ENCODE measurements at regions not wholly inside any gene's neighbourhood (a gene's known extent, or its start where the extent isn't known, plus 50 kb on each side); places are given as distances from the start of the nearest gene placed in this dataset.

GRCh38 chr16:7037495-7037894, 295.1 kb upstream of the RBFOX1 start:
- TF ChIP-seq POLR2AphosphoS5 (IDR thresholded peaks at IDR 0.05; ENCODE audit: low read depth, low read length) (no peak), POLR2A (IDR thresholded peaks at IDR 0.05; ENCODE audit: low read depth, low read length) (no peak), TAF1 (IDR thresholded peaks at IDR 0.05; ENCODE audit: borderline replicate concordance, low read depth, low read length) (no peak)
- DNase-seq (ENCODE audit: insufficient read length) (no peak), FAIRE-seq (no peak)

- no peak for TF ChIP-seq TAF1 (IDR thresholded peaks at IDR 0.05; ENCODE audit: borderline replicate concordance, low read depth, low read length)
- TF ChIP-seq POLR2A (IDR thresholded peaks at IDR 0.05; ENCODE audit: low read depth, low read length) = no peak
- no peak for TF ChIP-seq POLR2AphosphoS5 (IDR thresholded peaks at IDR 0.05; ENCODE audit: low read depth, low read length)
- no peak for DNase-seq (ENCODE audit: insufficient read length)
- FAIRE-seq = no peak
These were observed 301.6 kb upstream of the RBFOX1 start for GRCh38 chr16:7031031-7031430.

GRCh38 chr16:7027401-7027800, 305.2 kb upstream of the RBFOX1 start:
- TF ChIP-seq POLR2A (IDR thresholded peaks at IDR 0.05; ENCODE audit: low read depth, low read length) (no peak), TAF1 (IDR thresholded peaks at IDR 0.05; ENCODE audit: borderline replicate concordance, low read depth, low read length) (no peak), POLR2AphosphoS5 (IDR thresholded peaks at IDR 0.05; ENCODE audit: low read depth, low read length) (no peak)
- DNase-seq (ENCODE audit: insufficient read length) (no peak), FAIRE-seq (no peak)

GRCh38 chr16:7026639-7027038, 306.0 kb upstream of the RBFOX1 start:
- TF ChIP-seq POLR2A (IDR thresholded peaks at IDR 0.05; ENCODE audit: low read depth, low read length) (no peak), TAF1 (IDR thresholded peaks at IDR 0.05; ENCODE audit: borderline replicate concordance, low read depth, low read length) (no peak)
- DNase-seq (ENCODE audit: insufficient read length) (no peak), FAIRE-seq (no peak)

GRCh38 chr16:7025616-7026190, 306.9 kb upstream of the RBFOX1 start:
- DNase-seq (ENCODE audit: insufficient read length) = peak; percentile 9
- FAIRE-seq = no peak
- no peak for TF ChIP-seq POLR2A (IDR thresholded peaks at IDR 0.05; ENCODE audit: low read depth, low read length)

GRCh38 chr16:7021653-7022275, 310.9 kb upstream of the RBFOX1 start:
- TF ChIP-seq TAF1 (IDR thresholded peaks at IDR 0.05; ENCODE audit: borderline replicate concordance, low read depth, low read length) (no peak), POLR2A (IDR thresholded peaks at IDR 0.05; ENCODE audit: low read depth, low read length) (no peak), POLR2AphosphoS5 (IDR thresholded peaks at IDR 0.05; ENCODE audit: low read depth, low read length) (no peak)
- DNase-seq (ENCODE audit: insufficient read length) = no peak
- no peak for FAIRE-seq

GRCh38 chr16:7017006-7017662, 315.5 kb upstream of the RBFOX1 start:
- FAIRE-seq = no peak
- TF ChIP-seq TAF1 (IDR thresholded peaks at IDR 0.05; ENCODE audit: borderline replicate concordance, low read depth, low read length) (no peak), POLR2A (IDR thresholded peaks at IDR 0.05; ENCODE audit: low read depth, low read length) (no peak), POLR2AphosphoS5 (IDR thresholded peaks at IDR 0.05; ENCODE audit: low read depth, low read length) (no peak)
- DNase-seq (ENCODE audit: insufficient read length) = no peak

GRCh38 chr16:7014756-7015155, 317.9 kb upstream of the RBFOX1 start:
- no peak for TF ChIP-seq POLR2A (IDR thresholded peaks at IDR 0.05; ENCODE audit: low read depth, low read length)
- no peak for TF ChIP-seq POLR2AphosphoS5 (IDR thresholded peaks at IDR 0.05; ENCODE audit: low read depth, low read length)
- no peak for TF ChIP-seq TAF1 (IDR thresholded peaks at IDR 0.05; ENCODE audit: borderline replicate concordance, low read depth, low read length)
- FAIRE-seq = no peak
- no peak for DNase-seq (ENCODE audit: insufficient read length)

GRCh38 chr16:7013990-7014389, 318.7 kb upstream of the RBFOX1 start:
- FAIRE-seq = no peak
- TF ChIP-seq TAF1 (IDR thresholded peaks at IDR 0.05; ENCODE audit: borderline replicate concordance, low read depth, low read length) = no peak
- no peak for TF ChIP-seq POLR2A (IDR thresholded peaks at IDR 0.05; ENCODE audit: low read depth, low read length)
- no peak for TF ChIP-seq POLR2AphosphoS5 (IDR thresholded peaks at IDR 0.05; ENCODE audit: low read depth, low read length)
- DNase-seq (ENCODE audit: insufficient read length) = no peak

- DNase-seq (ENCODE audit: insufficient read length) (no peak), FAIRE-seq (no peak)
- TF ChIP-seq POLR2AphosphoS5 (IDR thresholded peaks at IDR 0.05; ENCODE audit: low read depth, low read length) (no peak), POLR2A (IDR thresholded peaks at IDR 0.05; ENCODE audit: low read depth, low read length) (no peak), TAF1 (IDR thresholded peaks at IDR 0.05; ENCODE audit: borderline replicate concordance, low read depth, low read length) (no peak)
These were observed 328.4 kb upstream of the RBFOX1 start for GRCh38 chr16:7004266-7004665.

GRCh38 chr16:6993544-6993943, 339.1 kb upstream of the RBFOX1 start:
- DNase-seq (ENCODE audit: insufficient read length) (no peak), FAIRE-seq (no peak)
- TF ChIP-seq TAF1 (IDR thresholded peaks at IDR 0.05; ENCODE audit: borderline replicate concordance, low read depth, low read length) (no peak), POLR2A (IDR thresholded peaks at IDR 0.05; ENCODE audit: low read depth, low read length) (no peak), POLR2AphosphoS5 (IDR thresholded peaks at IDR 0.05; ENCODE audit: low read depth, low read length) (no peak)

- no peak for FAIRE-seq
- TF ChIP-seq POLR2A (IDR thresholded peaks at IDR 0.05; ENCODE audit: low read depth, low read length) (no peak), POLR2AphosphoS5 (IDR thresholded peaks at IDR 0.05; ENCODE audit: low read depth, low read length) (no peak), TAF1 (IDR thresholded peaks at IDR 0.05; ENCODE audit: borderline replicate concordance, low read depth, low read length) (no peak)
- no peak for DNase-seq (ENCODE audit: insufficient read length)
These were observed 343.8 kb upstream of the RBFOX1 start for GRCh38 chr16:6988846-6989245.

All from GM12892 (cell line).